Hepatocyte (in vitro differentiated cells): ENCODE measurements at regions not wholly inside any gene's neighbourhood (a gene's known extent, or its start where the extent isn't known, plus 50 kb on each side); places are given as distances from the start of the nearest gene placed in this dataset.

Experiments used
- DNase-seq: peaks from one replicate; pipeline ENCODE4 v3.0.0-alpha.2; 2016; ENCODE audit warnings: low spot score
- H2AFZ ChIP-seq: fragments of 200-600 bp; sonication (generic); 2 replicates; pipeline ENCODE4 v1.6.0; 2016; ENCODE audit warnings: antibody characterized with exemption, mild to moderate bottlenecking
- H3K27ac ChIP-seq: fragments of 200-600 bp; sonication (generic); 2 replicates; pipeline ENCODE4 v1.5.1; 2016; ENCODE audit warnings: mild to moderate bottlenecking
- H3K27me3 ChIP-seq: fragments of 200-600 bp; sonication (generic); 2 replicates; pipeline ENCODE4 v1.6.1; 2016
- H3K36me3 ChIP-seq: fragments of 200-600 bp; sonication (generic); replicated peaks from 2 replicates; pipeline ENCODE4 v1.5.1; 2016; ENCODE audit warnings: low read depth; ENCODE audit not compliant: insufficient read depth
- H3K4me1 ChIP-seq: fragments of 200-600 bp; sonication (generic); 2 replicates; pipeline ENCODE4 v1.5.1; 2016; ENCODE audit warnings: mild to moderate bottlenecking, moderate library complexity; ENCODE audit not compliant: insufficient read depth
- H3K4me2 ChIP-seq: fragments of 200-600 bp; sonication (generic); 2 replicates; pipeline ENCODE4 v1.6.0; 2016
- H3K4me3 ChIP-seq: fragments of 200-600 bp; sonication (generic); 2 replicates; pipeline ENCODE4 v1.5.1; 2016; ENCODE audit warnings: mild to moderate bottlenecking
- H3K79me2 ChIP-seq: fragments of 200-600 bp; sonication (generic); 2 replicates; pipeline ENCODE4 v1.6.0; 2017; ENCODE audit warnings: mild to moderate bottlenecking
- H3K9me2 ChIP-seq: fragments of 200-600 bp; sonication (generic); replicated peaks from 2 replicates; pipeline ENCODE4 v1.6.0; 2017; ENCODE audit warnings: mild to moderate bottlenecking; ENCODE audit not compliant: insufficient read depth
- H3K9me3 ChIP-seq: fragments of 200-600 bp; sonication (generic); 2 replicates; pipeline ENCODE4 v1.5.1; 2016; ENCODE audit warnings: low read depth, mild to moderate bottlenecking
- H4K20me1 ChIP-seq: fragments of 200-600 bp; sonication (generic); 2 replicates; pipeline ENCODE4 v1.6.0; 2016; ENCODE audit warnings: mild to moderate bottlenecking; ENCODE audit not compliant: insufficient read depth, poor library complexity, severe bottlenecking
- EZH2 ChIP-seq: fragments of 200-600 bp; sonication (generic); IDR thresholded peaks from 2 replicates; pipeline ENCODE4 v1.6.1; 2016; ENCODE audit warnings: antibody characterized with exemption, mild to moderate bottlenecking, borderline replicate concordance
- EZH2phosphoT487 ChIP-seq: fragments of 200-600 bp; sonication (generic); IDR thresholded peaks from one replicate; pipeline ENCODE4 v1.6.1; 2018; ENCODE audit warnings: antibody characterized with exemption, mild to moderate bottlenecking, low read depth, moderate library complexity; ENCODE audit not compliant: unreplicated experiment, severe bottlenecking
- WGBS: methylation state at CpG from one replicate; pipeline ENCODE4 v1.1.6; 2016; ENCODE audit warnings: low lambda C conversion rate; ENCODE audit errors: missing lambda C conversion rate; 5-methylcytosine and 5-hydroxymethylcytosine counted together
- TF ChIP-seq, protein P1 (sequence below): fragments of 200-600 bp; sonication (generic); IDR thresholded peaks from 2 replicates; pipeline ENCODE4 v1.5.1; 2016; ENCODE audit warnings: antibody characterized with exemption, mild to moderate bottlenecking; ENCODE audit not compliant: poor library complexity

DNA sequence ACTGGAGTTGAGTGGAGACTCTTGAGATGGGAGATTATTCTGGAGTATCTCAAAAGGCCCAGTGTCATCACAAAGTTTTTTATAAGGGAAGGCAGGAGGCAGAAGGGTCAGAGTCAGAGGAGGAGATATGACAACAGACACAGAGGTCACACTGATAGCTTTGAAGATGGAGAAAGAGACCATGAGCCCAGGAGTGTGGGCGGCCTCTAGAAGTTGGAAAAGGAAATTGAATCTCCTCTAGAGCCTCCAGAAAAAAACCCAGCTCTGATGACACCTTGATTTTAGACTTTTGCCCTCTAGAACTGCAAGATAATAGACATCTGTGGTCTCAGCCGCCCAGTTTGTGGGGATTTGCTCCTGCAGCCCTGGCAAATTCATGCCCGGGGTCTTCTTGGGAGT is 64.8 kb upstream of the SPTLC1 start:
- DNase-seq: no peak
- no peak overlapping the region for H3K4me2 ChIP-seq
- no peak overlapping the region for H3K4me3 ChIP-seq
- H3K9me2 ChIP-seq: no peaks in the 10 kb centered on the region
- WGBS: 100% methylated on average over 3 of the region's 3 CpGs
- no peaks in the 10 kb centered on the region for H3K36me3 ChIP-seq
- H3K27me3 ChIP-seq: no peaks in the 10 kb centered on the region
- H3K27ac ChIP-seq: no peak overlapping the region
- H3K4me1 ChIP-seq: no peaks in the 10 kb centered on the region
- H4K20me1 ChIP-seq: no peaks in the 10 kb centered on the region
- H3K9me3 ChIP-seq: no peaks in the 10 kb centered on the region
- no peak for TF ChIP-seq EZH2phosphoT487
- TF ChIP-seq, protein P1, sequence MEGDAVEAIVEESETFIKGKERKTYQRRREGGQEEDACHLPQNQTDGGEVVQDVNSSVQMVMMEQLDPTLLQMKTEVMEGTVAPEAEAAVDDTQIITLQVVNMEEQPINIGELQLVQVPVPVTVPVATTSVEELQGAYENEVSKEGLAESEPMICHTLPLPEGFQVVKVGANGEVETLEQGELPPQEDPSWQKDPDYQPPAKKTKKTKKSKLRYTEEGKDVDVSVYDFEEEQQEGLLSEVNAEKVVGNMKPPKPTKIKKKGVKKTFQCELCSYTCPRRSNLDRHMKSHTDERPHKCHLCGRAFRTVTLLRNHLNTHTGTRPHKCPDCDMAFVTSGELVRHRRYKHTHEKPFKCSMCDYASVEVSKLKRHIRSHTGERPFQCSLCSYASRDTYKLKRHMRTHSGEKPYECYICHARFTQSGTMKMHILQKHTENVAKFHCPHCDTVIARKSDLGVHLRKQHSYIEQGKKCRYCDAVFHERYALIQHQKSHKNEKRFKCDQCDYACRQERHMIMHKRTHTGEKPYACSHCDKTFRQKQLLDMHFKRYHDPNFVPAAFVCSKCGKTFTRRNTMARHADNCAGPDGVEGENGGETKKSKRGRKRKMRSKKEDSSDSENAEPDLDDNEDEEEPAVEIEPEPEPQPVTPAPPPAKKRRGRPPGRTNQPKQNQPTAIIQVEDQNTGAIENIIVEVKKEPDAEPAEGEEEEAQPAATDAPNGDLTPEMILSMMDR: no peak
- no peak overlapping the region for H2AFZ ChIP-seq
- no peaks in the 10 kb centered on the region for H3K79me2 ChIP-seq

DNA sequence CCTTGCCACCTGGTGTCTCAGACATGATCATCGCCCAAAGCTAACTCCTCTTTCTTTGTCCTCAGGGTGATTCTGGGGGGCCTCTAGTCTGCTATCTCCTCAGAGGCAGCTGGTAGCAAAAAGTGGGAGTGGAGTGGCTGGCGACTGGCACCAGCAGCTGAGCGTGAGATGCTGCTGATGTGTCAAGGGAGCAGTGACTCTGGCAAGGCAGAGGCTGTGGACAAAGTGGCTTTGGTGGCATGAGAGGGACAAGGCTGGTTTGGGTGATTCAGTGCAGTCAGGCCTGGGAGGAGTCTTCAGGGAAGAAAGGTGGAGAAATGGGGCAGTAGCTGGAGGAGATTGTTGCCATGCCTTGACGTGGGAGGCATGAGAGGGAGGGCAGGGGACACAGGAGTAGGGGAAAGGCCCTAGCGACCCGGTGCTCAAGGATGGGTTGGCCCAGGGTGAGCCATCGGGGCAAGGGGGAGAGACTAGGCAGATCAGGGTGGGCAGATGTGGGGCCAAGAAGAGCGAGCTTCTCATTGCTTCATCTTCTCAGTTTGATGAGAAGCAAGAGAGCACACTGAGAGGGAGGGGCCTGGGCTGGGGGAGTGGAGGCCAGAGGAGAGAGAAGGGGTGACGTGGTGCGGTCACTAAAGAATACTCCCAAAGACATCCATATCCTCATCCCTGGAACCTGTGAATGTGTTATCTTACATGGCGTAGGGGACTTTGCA is 64.2 kb upstream of the SPTLC1 start:
- no peak overlapping the region for H3K4me3 ChIP-seq
- no peak overlapping the region for H3K27ac ChIP-seq
- no peaks in the 10 kb centered on the region for H3K4me1 ChIP-seq
- H2AFZ ChIP-seq: no peak overlapping the region
- no peaks in the 10 kb centered on the region for H3K36me3 ChIP-seq
- no peaks in the 10 kb centered on the region for H3K27me3 ChIP-seq
- no peak for DNase-seq
- no peaks in the 10 kb centered on the region for H4K20me1 ChIP-seq
- 95% methylated on average over 11 of the region's 11 CpGs for WGBS
- no peak for TF ChIP-seq EZH2phosphoT487
- no peak for TF ChIP-seq EZH2
- TF ChIP-seq, protein P1: no peak
- H3K4me2 ChIP-seq: no peak overlapping the region
- no peaks in the 10 kb centered on the region for H3K79me2 ChIP-seq
- no peaks in the 10 kb centered on the region for H3K9me3 ChIP-seq
- H3K9me2 ChIP-seq: no peaks in the 10 kb centered on the region

DNA sequence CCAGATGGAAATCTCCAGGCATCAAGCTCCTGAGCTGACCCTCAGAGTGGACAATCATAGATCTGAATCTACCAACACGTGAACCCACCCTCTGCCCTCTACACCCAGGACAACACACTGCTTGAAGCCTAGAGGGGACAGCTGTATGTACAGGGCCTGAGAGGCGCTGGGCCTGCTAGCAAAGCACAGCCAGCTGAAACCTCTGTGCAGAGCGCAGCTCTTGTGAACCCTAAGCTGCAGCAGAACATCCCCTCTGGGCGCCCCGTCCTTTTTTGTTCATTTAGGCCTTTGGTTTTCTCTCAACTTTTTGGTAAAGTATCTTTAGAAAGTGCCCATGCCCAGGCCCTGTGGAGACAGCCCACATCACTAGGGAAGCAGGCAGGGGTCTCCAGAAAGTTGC is 62.4 kb upstream of the SPTLC1 start:
- Histone ChIP-seq H3K4me2 (no peak overlapping the region), H3K27ac (no peak overlapping the region), H3K27me3 (no peaks in the 10 kb centered on the region), H3K9me2 (no peaks in the 10 kb centered on the region), H4K20me1 (no peaks in the 10 kb centered on the region), H3K79me2 (no peaks in the 10 kb centered on the region), H3K4me1 (no peaks in the 10 kb centered on the region), H2AFZ (no peak overlapping the region), H3K36me3 (no peaks in the 10 kb centered on the region), H3K9me3 (no peaks in the 10 kb centered on the region), H3K4me3 (no peak overlapping the region)
- TF ChIP-seq EZH2phosphoT487: no peak
- TF ChIP-seq, protein P1: no peak
- TF ChIP-seq EZH2: no peak
- DNase-seq: no peak
- WGBS: 86% methylated on average over 5 of the region's 5 CpGs
